WERI-Rb-1 (cell line): ENCODE measurements at regions not wholly inside any gene's neighbourhood (a gene's known extent, or its start where the extent isn't known, plus 50 kb on each side); places are given as distances from the start of the nearest gene placed in this dataset.

Source experiments
- DNase-seq: peaks from one replicate; pipeline ENCODE4 v3.0.0-alpha.2; 2020
- H3K27ac ChIP-seq: fragments of 250-450 bp; sonication (Bioruptor Pico); 2 replicates; pipeline ENCODE4 v1.5.1; 2020; ENCODE audit warnings: mild to moderate bottlenecking, moderate library complexity
- H3K27me3 ChIP-seq: fragments of 250-450 bp; sonication (Bioruptor Pico); 2 replicates; pipeline ENCODE4 v1.5.1; 2021; ENCODE audit warnings: mild to moderate bottlenecking, low read depth, moderate library complexity; ENCODE audit not compliant: insufficient read depth, severe bottlenecking
- H3K36me3 ChIP-seq: fragments of 250-450 bp; sonication (Bioruptor Pico); 2 replicates; pipeline ENCODE4 v1.5.1; 2020; ENCODE audit warnings: mild to moderate bottlenecking, moderate library complexity
- H3K4me3 ChIP-seq: 2 replicates; pipeline ENCODE4 v1.5.1; 2011; ENCODE audit warnings: low read depth, mild to moderate bottlenecking, control low read depth, low read length
- H3K9me3 ChIP-seq: fragments of 250-450 bp; sonication (Bioruptor Pico); 2 replicates; pipeline ENCODE4 v1.5.1; 2021; ENCODE audit warnings: mild to moderate bottlenecking, moderate library complexity; ENCODE audit not compliant: severe bottlenecking
- CTCF ChIP-seq: IDR thresholded peaks from 2 replicates; pipeline ENCODE4 v1.5.1; 2011; ENCODE audit warnings: low read depth, mild to moderate bottlenecking, control low read depth, inconsistent platforms, low read length

- Histone ChIP-seq H3K27me3 (no peaks in the 10 kb centered on the region), H3K27ac (no peak overlapping the region), H3K9me3 (no peaks in the 10 kb centered on the region), H3K36me3 (no peaks in the 10 kb centered on the region), H3K4me3 (no peak overlapping the region)
- no peak for TF ChIP-seq CTCF
- DNase-seq = no peak
These were observed 671.1 kb upstream of the CELF2 start for GRCh38 chr10:10346390-10347150.

GRCh38 chr10:10350050-10350449 lies 667.6 kb upstream of the CELF2 start:
- H3K36me3 ChIP-seq = no peaks in the 10 kb centered on the region
- H3K27me3 ChIP-seq = no peaks in the 10 kb centered on the region
- TF ChIP-seq CTCF = no peak
- H3K9me3 ChIP-seq = no peaks in the 10 kb centered on the region
- no peak overlapping the region for H3K4me3 ChIP-seq
- no peak for DNase-seq
- no peak overlapping the region for H3K27ac ChIP-seq

- DNase-seq = no peak
- Histone ChIP-seq H3K4me3 (no peak overlapping the region), H3K27me3 (no peaks in the 10 kb centered on the region), H3K9me3 (no peaks in the 10 kb centered on the region), H3K36me3 (no peaks in the 10 kb centered on the region), H3K27ac (no peak overlapping the region)
- TF ChIP-seq CTCF = no peak
These were observed 666.2 kb upstream of the CELF2 start for GRCh38 chr10:10351451-10351850.

GRCh38 chr10:10353326-10353868 lies 664.3 kb upstream of the CELF2 start:
- Histone ChIP-seq H3K36me3 (no peaks in the 10 kb centered on the region), H3K9me3 (no peaks in the 10 kb centered on the region), H3K27me3 (no peaks in the 10 kb centered on the region), H3K27ac (no peak overlapping the region), H3K4me3 (no peak overlapping the region)
- DNase-seq = no peak
- no peak for TF ChIP-seq CTCF

- H3K27me3 ChIP-seq = no peaks in the 10 kb centered on the region
- no peak for DNase-seq
- TF ChIP-seq CTCF = no peak
- no peak overlapping the region for H3K27ac ChIP-seq
- H3K36me3 ChIP-seq = no peaks in the 10 kb centered on the region
- no peaks in the 10 kb centered on the region for H3K9me3 ChIP-seq
- no peak overlapping the region for H3K4me3 ChIP-seq
These were observed 658.4 kb upstream of the CELF2 start for GRCh38 chr10:10359263-10359662.
